GM23338 (cell line): ENCODE measurements at regions not wholly inside any gene's neighbourhood (a gene's known extent, or its start where the extent isn't known, plus 50 kb on each side); places are given as distances from the start of the nearest gene placed in this dataset.
A peak's percentile ranks its signal among the peaks of the same experiment; 100 is the strongest.

Source experiments
- ATAC-seq: fragments of 200-7000 bp; cut with Tn5 transposase; 3 replicates; pipeline ENCODE4 v1.9.1; 2020
- DNase-seq: peaks from one replicate; pipeline ENCODE4 v3.0.0-alpha.2; 2015; ENCODE audit warnings: low spot score
- H2AFZ ChIP-seq: fragments of 200-600 bp; sonication (generic); 2 replicates; pipeline ENCODE4 v1.8.0; 2016; ENCODE audit warnings: antibody characterized with exemption, mild to moderate bottlenecking, moderate library complexity
- H3F3A ChIP-seq: fragments of 200-600 bp; sonication (generic); replicated peaks from 2 replicates; pipeline ENCODE4 v1.8.0; 2017; ENCODE audit warnings: antibody characterized with exemption, mixed run types, low read depth
- H3K27ac ChIP-seq: fragments of 200-600 bp; sonication (generic); 2 replicates; pipeline ENCODE4 v1.6.1; 2016; ENCODE audit warnings: low read depth
- H3K27me3 ChIP-seq: fragments of 200-600 bp; sonication (generic); 2 replicates; pipeline ENCODE4 v1.8.0; 2016; ENCODE audit warnings: mild to moderate bottlenecking, mixed run types, moderate library complexity; ENCODE audit not compliant: insufficient read depth
- H3K36me3 ChIP-seq: fragments of 200-600 bp; sonication (generic); 2 replicates; pipeline ENCODE4 v1.8.0; 2016; ENCODE audit warnings: mild to moderate bottlenecking; ENCODE audit not compliant: insufficient read depth
- H3K4me1 ChIP-seq: fragments of 200-600 bp; sonication (generic); 2 replicates; pipeline ENCODE4 v1.8.0; 2016; ENCODE audit warnings: mild to moderate bottlenecking, moderate library complexity; ENCODE audit not compliant: insufficient read depth
- H3K4me2 ChIP-seq: fragments of 200-600 bp; sonication (generic); 2 replicates; pipeline ENCODE4 v1.7.1; 2017; ENCODE audit warnings: mixed run types
- H3K4me3 ChIP-seq: fragments of 200-600 bp; sonication (generic); 2 replicates; pipeline ENCODE4 v1.6.1; 2016; ENCODE audit warnings: mixed run types
- H3K79me2 ChIP-seq: fragments of 200-600 bp; sonication (generic); replicated peaks from 2 replicates; pipeline ENCODE4 v1.8.0; 2017; ENCODE audit warnings: mild to moderate bottlenecking; ENCODE audit not compliant: insufficient read depth
- H3K9me2 ChIP-seq: fragments of 200-600 bp; sonication (generic); 2 replicates; pipeline ENCODE4 v1.8.0; 2017; ENCODE audit not compliant: insufficient read depth
- H4K20me1 ChIP-seq: fragments of 200-600 bp; sonication (generic); replicated peaks from 2 replicates; pipeline ENCODE4 v1.8.0; 2017; ENCODE audit warnings: mild to moderate bottlenecking; ENCODE audit not compliant: insufficient read depth
- H3K27ac Mint-ChIP-seq: 2 replicates; pipeline ENCODE4 v1.8.0; 2020; ENCODE audit warnings: inconsistent platforms, mild to moderate bottlenecking, moderate library complexity, mixed read lengths
- H3K27me3 Mint-ChIP-seq: 3 replicates; pipeline ENCODE4 v1.8.0; 2022; ENCODE audit warnings: low read depth, mild to moderate bottlenecking, moderate library complexity, mixed read lengths, inconsistent platforms; ENCODE audit not compliant: insufficient read depth, poor library complexity
- H3K36me3 Mint-ChIP-seq: 3 replicates; pipeline ENCODE4 v1.8.0; 2021; ENCODE audit warnings: low read depth, mild to moderate bottlenecking, inconsistent platforms, moderate library complexity, mixed read lengths
- H3K4me1 Mint-ChIP-seq: 3 replicates; pipeline ENCODE4 v1.8.0; 2020; ENCODE audit warnings: mild to moderate bottlenecking, inconsistent platforms, mixed read lengths
- H3K4me3 Mint-ChIP-seq: 3 replicates; pipeline ENCODE4 v1.8.0; 2021; ENCODE audit warnings: moderate library complexity, mild to moderate bottlenecking, inconsistent platforms, mixed read lengths
- H3K9me3 Mint-ChIP-seq: 3 replicates; pipeline ENCODE4 v1.8.0; 2020; ENCODE audit warnings: moderate library complexity, mild to moderate bottlenecking, inconsistent platforms, mixed read lengths
- CREB1 ChIP-seq: fragments of 250-450 bp; sonication (Bioruptor Pico); IDR thresholded peaks from 2 replicates; pipeline ENCODE4 v1.5.0; 2020; ENCODE audit warnings: low read depth, mild to moderate bottlenecking, moderate library complexity
- EZH2 ChIP-seq: fragments of 200-600 bp; sonication (generic); IDR thresholded peaks from one replicate; pipeline ENCODE4 v1.8.0; 2017; ENCODE audit warnings: antibody characterized with exemption, mild to moderate bottlenecking, low read depth; ENCODE audit not compliant: unreplicated experiment
- JUNB ChIP-seq: IDR thresholded peaks from one replicate; pipeline ENCODE4 v1.6.1; 2016; ENCODE audit warnings: antibody characterized with exemption; ENCODE audit not compliant: unreplicated experiment
- STAT1 ChIP-seq: IDR thresholded peaks from one replicate; pipeline ENCODE4 v1.6.1; 2016; ENCODE audit warnings: antibody characterized with exemption; ENCODE audit not compliant: unreplicated experiment
- ZNF331 ChIP-seq: fragments of 250-450 bp; sonication (Bioruptor Pico); IDR thresholded peaks from 2 replicates; pipeline ENCODE4 v1.5.0; 2020; ENCODE audit warnings: low read depth, mild to moderate bottlenecking, moderate library complexity
- TF ChIP-seq, protein P1 (sequence below): IDR thresholded peaks from one replicate; pipeline ENCODE4 v1.6.1; 2018; ENCODE audit warnings: antibody characterized with exemption; ENCODE audit not compliant: unreplicated experiment
- TF ChIP-seq, protein P2 (sequence below), 2 experiments: fragments of 200-600 bp in 1 of 2; sonication (generic) in 1 of 2; conservative IDR thresholded peaks; 2 replicates each; pipeline versions ENCODE4 v1.5.1 to v1.6.1; 2016 to 2017; ENCODE audit warnings: antibody characterized with exemption in 2 of 2, low read depth in 2 of 2, mild to moderate bottlenecking in 2 of 2, moderate library complexity in 1 of 2

DNA sequence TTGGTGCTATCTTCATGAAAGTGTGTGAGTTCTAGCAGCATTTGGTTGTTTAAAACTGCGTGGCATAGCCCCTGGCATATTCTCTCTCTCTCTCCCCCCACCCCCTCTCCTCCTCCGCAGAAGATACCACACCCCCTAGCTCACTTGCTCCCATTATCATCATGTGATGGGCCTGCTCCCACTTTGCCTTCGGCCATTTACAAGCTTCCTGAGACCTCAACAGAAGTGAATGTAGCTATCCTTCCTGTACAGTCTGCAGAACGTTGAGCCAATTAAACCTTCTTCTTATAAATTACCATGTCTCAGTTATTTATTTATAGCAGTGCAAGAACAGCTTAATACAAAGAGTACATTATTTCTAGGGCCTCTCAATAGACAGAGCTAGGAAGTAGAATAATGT lies 1032.5 kb upstream of the CADM2 start (continued):
- TF ChIP-seq, protein P1, sequence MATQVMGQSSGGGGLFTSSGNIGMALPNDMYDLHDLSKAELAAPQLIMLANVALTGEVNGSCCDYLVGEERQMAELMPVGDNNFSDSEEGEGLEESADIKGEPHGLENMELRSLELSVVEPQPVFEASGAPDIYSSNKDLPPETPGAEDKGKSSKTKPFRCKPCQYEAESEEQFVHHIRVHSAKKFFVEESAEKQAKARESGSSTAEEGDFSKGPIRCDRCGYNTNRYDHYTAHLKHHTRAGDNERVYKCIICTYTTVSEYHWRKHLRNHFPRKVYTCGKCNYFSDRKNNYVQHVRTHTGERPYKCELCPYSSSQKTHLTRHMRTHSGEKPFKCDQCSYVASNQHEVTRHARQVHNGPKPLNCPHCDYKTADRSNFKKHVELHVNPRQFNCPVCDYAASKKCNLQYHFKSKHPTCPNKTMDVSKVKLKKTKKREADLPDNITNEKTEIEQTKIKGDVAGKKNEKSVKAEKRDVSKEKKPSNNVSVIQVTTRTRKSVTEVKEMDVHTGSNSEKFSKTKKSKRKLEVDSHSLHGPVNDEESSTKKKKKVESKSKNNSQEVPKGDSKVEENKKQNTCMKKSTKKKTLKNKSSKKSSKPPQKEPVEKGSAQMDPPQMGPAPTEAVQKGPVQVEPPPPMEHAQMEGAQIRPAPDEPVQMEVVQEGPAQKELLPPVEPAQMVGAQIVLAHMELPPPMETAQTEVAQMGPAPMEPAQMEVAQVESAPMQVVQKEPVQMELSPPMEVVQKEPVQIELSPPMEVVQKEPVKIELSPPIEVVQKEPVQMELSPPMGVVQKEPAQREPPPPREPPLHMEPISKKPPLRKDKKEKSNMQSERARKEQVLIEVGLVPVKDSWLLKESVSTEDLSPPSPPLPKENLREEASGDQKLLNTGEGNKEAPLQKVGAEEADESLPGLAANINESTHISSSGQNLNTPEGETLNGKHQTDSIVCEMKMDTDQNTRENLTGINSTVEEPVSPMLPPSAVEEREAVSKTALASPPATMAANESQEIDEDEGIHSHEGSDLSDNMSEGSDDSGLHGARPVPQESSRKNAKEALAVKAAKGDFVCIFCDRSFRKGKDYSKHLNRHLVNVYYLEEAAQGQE, result no peak
- TF ChIP-seq ZNF331 (CRISPR knock-in tag), result no peak

GRCh38 chr3:83928391-83928790 lies 1030.4 kb upstream of the CADM2 start:
- H3K27me3 ChIP-seq, result no peaks in the 10 kb centered on the region
- H3K27ac ChIP-seq, result no peak overlapping the region
- H3K27ac Mint-ChIP-seq, result no peak overlapping the region
- H3K4me3 Mint-ChIP-seq, result no peak overlapping the region
- H3K4me1 ChIP-seq, result no peaks in the 10 kb centered on the region
- H3K79me2 ChIP-seq, result no peaks in the 10 kb centered on the region
- H3F3A ChIP-seq, result no peaks in the 10 kb centered on the region
- H3K36me3 Mint-ChIP-seq, result peaks cover 48% of the 10 kb centered on the region
- H2AFZ ChIP-seq, result peak overlapping the region; percentile 66; the same call in 1 of the 2 replicates
- no peaks in the 10 kb centered on the region for H4K20me1 ChIP-seq
- TF ChIP-seq EZH2, result no peak
- TF ChIP-seq, protein P2, sequence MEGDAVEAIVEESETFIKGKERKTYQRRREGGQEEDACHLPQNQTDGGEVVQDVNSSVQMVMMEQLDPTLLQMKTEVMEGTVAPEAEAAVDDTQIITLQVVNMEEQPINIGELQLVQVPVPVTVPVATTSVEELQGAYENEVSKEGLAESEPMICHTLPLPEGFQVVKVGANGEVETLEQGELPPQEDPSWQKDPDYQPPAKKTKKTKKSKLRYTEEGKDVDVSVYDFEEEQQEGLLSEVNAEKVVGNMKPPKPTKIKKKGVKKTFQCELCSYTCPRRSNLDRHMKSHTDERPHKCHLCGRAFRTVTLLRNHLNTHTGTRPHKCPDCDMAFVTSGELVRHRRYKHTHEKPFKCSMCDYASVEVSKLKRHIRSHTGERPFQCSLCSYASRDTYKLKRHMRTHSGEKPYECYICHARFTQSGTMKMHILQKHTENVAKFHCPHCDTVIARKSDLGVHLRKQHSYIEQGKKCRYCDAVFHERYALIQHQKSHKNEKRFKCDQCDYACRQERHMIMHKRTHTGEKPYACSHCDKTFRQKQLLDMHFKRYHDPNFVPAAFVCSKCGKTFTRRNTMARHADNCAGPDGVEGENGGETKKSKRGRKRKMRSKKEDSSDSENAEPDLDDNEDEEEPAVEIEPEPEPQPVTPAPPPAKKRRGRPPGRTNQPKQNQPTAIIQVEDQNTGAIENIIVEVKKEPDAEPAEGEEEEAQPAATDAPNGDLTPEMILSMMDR (conservative IDR thresholded peaks at IDR 0.05; ENCODE audit: low read depth in 2 of 2), result peak; percentile 65 to 79
- peak; percentile 87 for DNase-seq
- no peak overlapping the region for H3K4me3 ChIP-seq
- H3K27me3 Mint-ChIP-seq, result peaks cover 5% of the 10 kb centered on the region
- H3K9me2 ChIP-seq, result peaks cover 4% of the 10 kb centered on the region; the same call in 1 of the 2 replicates
- H3K4me1 Mint-ChIP-seq, result no peaks in the 10 kb centered on the region
- H3K36me3 ChIP-seq, result peaks cover 9% of the 10 kb centered on the region
- H3K4me2 ChIP-seq, result no peak overlapping the region
- peak; percentile 81 for ATAC-seq
- H3K9me3 Mint-ChIP-seq, result peaks cover 54% of the 10 kb centered on the region

- Histone ChIP-seq H3K79me2 (no peaks in the 10 kb centered on the region), H3K4me3 (no peak overlapping the region), H3K9me2 (peaks cover 7% of the 10 kb centered on the region; the same call in 1 of the 2 replicates), H3K4me2 (no peak overlapping the region), H3K36me3 (peaks cover 13% of the 10 kb centered on the region), H4K20me1 (no peaks in the 10 kb centered on the region), H2AFZ (no peak overlapping the region), H3K27me3 (no peaks in the 10 kb centered on the region), H3F3A (no peaks in the 10 kb centered on the region), H3K27ac (no peak overlapping the region), H3K4me1 (no peaks in the 10 kb centered on the region)
- Mint-ChIP-seq H3K36me3 (peaks cover 48% of the 10 kb centered on the region), H3K9me3 (peaks cover 54% of the 10 kb centered on the region), H3K27ac (no peak overlapping the region), H3K4me1 (no peaks in the 10 kb centered on the region), H3K27me3 (peaks cover 5% of the 10 kb centered on the region), H3K4me3 (no peak overlapping the region)
- ATAC-seq, result no peak
- DNase-seq, result no peak
- TF ChIP-seq STAT1 (no peak), ZNF331 (CRISPR knock-in tag) (no peak), JUNB (no peak), CREB1 (CRISPR knock-in tag) (no peak)
- TF ChIP-seq, protein P1, result no peak
Measured at GRCh38 chr3:83928903-83929302, 1029.9 kb upstream of the CADM2 start.
